ENCODE measurements at regions not wholly inside any gene's neighbourhood (a gene's known extent, or its start where the extent isn't known, plus 50 kb on each side); places are given as distances from the start of the nearest gene placed in this dataset.

- Histone ChIP-seq H3K4me3 (no peak overlapping the region), H3K9me3 (no peaks in the 10 kb centered on the region), H3K36me3 (no peaks in the 10 kb centered on the region), H3K27me3 (no peaks in the 10 kb centered on the region), H3K27ac (replicated peaks in 1 of 4) (no peak overlapping the region), H3K4me1 (peaks cover 0 to 5% (median 0%) of the 10 kb centered on the region in 4 donors)
- no peak for DNase-seq (ENCODE audit: extremely low spot score)
- TF ChIP-seq EP300 (IDR thresholded peaks at IDR 0.05) (no peak), CTCF (IDR thresholded peaks at IDR 0.05) (no peak), POLR2AphosphoS5 (IDR thresholded peaks at IDR 0.05) (no peak), POLR2A (IDR thresholded peaks at IDR 0.05; ENCODE audit: low read depth) (no peak)
- intact Hi-C loops (cut with DNase I), result loop anchor here (5.0 kb wide), 2 partner anchors 815 to 1030 kb away; no protein-coding TSS in a partner anchor
- WGBS, result 74% methylated on average over 3 of the region's 3 CpGs
Measured at GRCh38 chr3:84547207-84547606, 411.6 kb upstream of the CADM2 start.

GRCh38 chr3:84547971-84548970 lies 410.5 kb upstream of the CADM2 start:
- TF ChIP-seq CTCF (IDR thresholded peaks at IDR 0.05), result peak; percentile 31 to 59 (median 36)
- TF ChIP-seq POLR2A (IDR thresholded peaks at IDR 0.05; ENCODE audit: low read depth), result no peak
- no peak for TF ChIP-seq POLR2AphosphoS5 (IDR thresholded peaks at IDR 0.05)
- no peak for TF ChIP-seq EP300 (IDR thresholded peaks at IDR 0.05)
- no peak overlapping the region for H3K27ac ChIP-seq (replicated peaks in 1 of 4)
- peaks cover 0 to 5% (median 0%) of the 10 kb centered on the region in 4 donors for H3K4me1 ChIP-seq
- DNase-seq (ENCODE audit: extremely low spot score), result no peak
- H3K27me3 ChIP-seq, result no peaks in the 10 kb centered on the region
- H3K36me3 ChIP-seq, result no peaks in the 10 kb centered on the region
- intact Hi-C loops (cut with DNase I), result loop anchor here (5.0 kb wide), 2 partner anchors 814 to 1029 kb away; no protein-coding TSS in a partner anchor
- no peaks in the 10 kb centered on the region for H3K9me3 ChIP-seq
- peak overlapping the region in 2 of 4 donors; percentile 29 to 33 for H3K4me3 ChIP-seq
- WGBS, result 64% methylated on average over 16 of the region's 23 CpGs

GRCh38 chr3:84555629-84556028 lies 403.2 kb upstream of the CADM2 start:
- no peaks in the 10 kb centered on the region for H3K36me3 ChIP-seq
- WGBS, result 42% methylated on average over 2 of the region's 2 CpGs
- no peak for DNase-seq (ENCODE audit: extremely low spot score)

GRCh38 chr3:84566256-84566655 lies 392.5 kb upstream of the CADM2 start:
- 64% methylated on average over 3 of the region's 3 CpGs for WGBS
- no peak for DNase-seq (ENCODE audit: extremely low spot score)
- no peak overlapping the region for H3K4me3 ChIP-seq
- no peak overlapping the region for H3K27ac ChIP-seq (replicated peaks in 1 of 4)
- H3K36me3 ChIP-seq, result no peaks in the 10 kb centered on the region
- H3K9me3 ChIP-seq, result no peaks in the 10 kb centered on the region
- intact Hi-C loops (cut with DNase I), result no loop called here
- TF ChIP-seq CTCF (IDR thresholded peaks at IDR 0.05) (no peak), EP300 (IDR thresholded peaks at IDR 0.05) (no peak), POLR2A (IDR thresholded peaks at IDR 0.05; ENCODE audit: low read depth) (no peak), POLR2AphosphoS5 (IDR thresholded peaks at IDR 0.05) (no peak)
- H3K4me1 ChIP-seq, result no peaks in the 10 kb centered on the region
- H3K27me3 ChIP-seq, result no peaks in the 10 kb centered on the region

More at GRCh38 chr3:84555629-84556028, 403.2 kb upstream of the CADM2 start:
- intact Hi-C loops (cut with DNase I), result no loop called here
- Histone ChIP-seq H3K27ac (replicated peaks in 1 of 4) (no peak overlapping the region), H3K27me3 (no peaks in the 10 kb centered on the region), H3K9me3 (no peaks in the 10 kb centered on the region), H3K4me3 (no peak overlapping the region), H3K4me1 (no peaks in the 10 kb centered on the region)
- TF ChIP-seq CTCF (IDR thresholded peaks at IDR 0.05) (no peak), EP300 (IDR thresholded peaks at IDR 0.05) (no peak), POLR2AphosphoS5 (IDR thresholded peaks at IDR 0.05) (no peak), POLR2A (IDR thresholded peaks at IDR 0.05; ENCODE audit: low read depth) (no peak)

Data from esophagus muscularis mucosa (tissue), 4 donors.